ENCODE measurements at regions not wholly inside any gene's neighbourhood (a gene's known extent, or its start where the extent isn't known, plus 50 kb on each side); places are given as distances from the start of the nearest gene placed in this dataset.

DNA sequence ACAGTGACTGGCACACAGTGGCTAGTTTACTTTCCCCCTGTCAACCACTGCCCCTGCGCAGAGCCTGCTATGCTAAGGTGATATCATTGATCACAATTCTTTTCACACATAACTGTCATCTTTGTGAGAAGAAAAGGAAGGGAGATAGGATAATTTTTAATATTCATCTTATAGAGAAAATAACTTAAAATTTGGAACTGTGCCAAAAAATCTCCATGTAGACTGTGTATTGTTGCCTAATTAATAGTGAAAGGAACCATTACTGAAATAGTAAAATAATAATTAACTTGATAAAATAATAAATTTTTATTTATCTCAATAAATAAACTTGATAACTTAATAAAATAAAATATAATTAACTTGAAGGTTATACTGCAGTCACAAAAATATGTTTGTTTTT is 1069.4 kb downstream of the C4orf33 start:
- Histone ChIP-seq H3K79me2 (ENCODE audit: low read length) (no peaks in the 10 kb centered on the region), H3K4me2 (ENCODE audit: low read length) (no peak overlapping the region), H2AFZ (ENCODE audit: low read depth, low read length) (no peak overlapping the region), H3K27ac (ENCODE audit: low read length) (no peak overlapping the region), H3K27me3 (ENCODE audit: low read depth, low read length) (no peaks in the 10 kb centered on the region), H3K9ac (ENCODE audit: low read length) (no peak overlapping the region), H3K4me1 (ENCODE audit: low read length) (no peaks in the 10 kb centered on the region), H3K4me3 (ENCODE audit: low read length) (no peak overlapping the region), H3K36me3 (replicated peaks; ENCODE audit: low read depth, low read length) (no peaks in the 10 kb centered on the region), H3K9me3 (ENCODE audit: insufficient read depth, low read length) (no peaks in the 10 kb centered on the region), H4K20me1 (ENCODE audit: insufficient read depth, low read length) (no peaks in the 10 kb centered on the region)
- TF ChIP-seq EZH2phosphoT487 (IDR thresholded peaks at IDR 0.05; ENCODE audit: low read depth), result no peak
- TF ChIP-seq, protein P1, sequence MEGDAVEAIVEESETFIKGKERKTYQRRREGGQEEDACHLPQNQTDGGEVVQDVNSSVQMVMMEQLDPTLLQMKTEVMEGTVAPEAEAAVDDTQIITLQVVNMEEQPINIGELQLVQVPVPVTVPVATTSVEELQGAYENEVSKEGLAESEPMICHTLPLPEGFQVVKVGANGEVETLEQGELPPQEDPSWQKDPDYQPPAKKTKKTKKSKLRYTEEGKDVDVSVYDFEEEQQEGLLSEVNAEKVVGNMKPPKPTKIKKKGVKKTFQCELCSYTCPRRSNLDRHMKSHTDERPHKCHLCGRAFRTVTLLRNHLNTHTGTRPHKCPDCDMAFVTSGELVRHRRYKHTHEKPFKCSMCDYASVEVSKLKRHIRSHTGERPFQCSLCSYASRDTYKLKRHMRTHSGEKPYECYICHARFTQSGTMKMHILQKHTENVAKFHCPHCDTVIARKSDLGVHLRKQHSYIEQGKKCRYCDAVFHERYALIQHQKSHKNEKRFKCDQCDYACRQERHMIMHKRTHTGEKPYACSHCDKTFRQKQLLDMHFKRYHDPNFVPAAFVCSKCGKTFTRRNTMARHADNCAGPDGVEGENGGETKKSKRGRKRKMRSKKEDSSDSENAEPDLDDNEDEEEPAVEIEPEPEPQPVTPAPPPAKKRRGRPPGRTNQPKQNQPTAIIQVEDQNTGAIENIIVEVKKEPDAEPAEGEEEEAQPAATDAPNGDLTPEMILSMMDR (IDR thresholded peaks at IDR 0.05; ENCODE audit: low read depth, low read length), result no peak

DNA sequence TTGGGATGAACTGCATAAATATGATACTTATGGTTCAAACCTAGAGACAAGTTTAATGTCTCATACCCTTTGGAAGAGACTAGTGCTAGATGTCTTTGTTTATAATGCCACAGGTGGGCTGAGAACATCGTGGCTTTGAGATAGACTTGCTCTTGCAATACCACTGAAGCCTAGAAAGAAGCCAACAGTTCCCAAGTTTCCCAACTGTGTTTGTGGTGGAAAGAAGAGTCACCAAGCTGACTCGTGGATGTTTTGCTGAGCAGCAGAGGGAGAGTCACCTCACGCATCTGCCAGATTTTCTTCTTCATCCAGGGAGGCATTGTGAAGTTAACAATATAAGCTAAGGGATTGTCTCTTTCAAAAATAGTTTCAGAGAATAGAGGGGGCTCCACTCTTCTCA is 1076.2 kb downstream of the C4orf33 start:
- Histone ChIP-seq H3K27ac (ENCODE audit: low read length) (no peak overlapping the region), H3K27me3 (ENCODE audit: low read depth, low read length) (no peaks in the 10 kb centered on the region), H3K9ac (ENCODE audit: low read length) (no peak overlapping the region), H4K20me1 (ENCODE audit: insufficient read depth, low read length) (no peaks in the 10 kb centered on the region), H3K4me2 (ENCODE audit: low read length) (no peak overlapping the region), H3K79me2 (ENCODE audit: low read length) (no peaks in the 10 kb centered on the region), H3K9me3 (ENCODE audit: insufficient read depth, low read length) (no peaks in the 10 kb centered on the region), H3K36me3 (replicated peaks; ENCODE audit: low read depth, low read length) (no peaks in the 10 kb centered on the region), H3K4me1 (ENCODE audit: low read length) (no peaks in the 10 kb centered on the region), H2AFZ (ENCODE audit: low read depth, low read length) (peak overlapping the region; percentile 25; the same call in 1 of the 2 replicates), H3K4me3 (ENCODE audit: low read length) (no peak overlapping the region)
- TF ChIP-seq, protein P1 (IDR thresholded peaks at IDR 0.05; ENCODE audit: low read depth, low read length), result no peak
- TF ChIP-seq EZH2phosphoT487 (IDR thresholded peaks at IDR 0.05; ENCODE audit: low read depth), result no peak

DNA sequence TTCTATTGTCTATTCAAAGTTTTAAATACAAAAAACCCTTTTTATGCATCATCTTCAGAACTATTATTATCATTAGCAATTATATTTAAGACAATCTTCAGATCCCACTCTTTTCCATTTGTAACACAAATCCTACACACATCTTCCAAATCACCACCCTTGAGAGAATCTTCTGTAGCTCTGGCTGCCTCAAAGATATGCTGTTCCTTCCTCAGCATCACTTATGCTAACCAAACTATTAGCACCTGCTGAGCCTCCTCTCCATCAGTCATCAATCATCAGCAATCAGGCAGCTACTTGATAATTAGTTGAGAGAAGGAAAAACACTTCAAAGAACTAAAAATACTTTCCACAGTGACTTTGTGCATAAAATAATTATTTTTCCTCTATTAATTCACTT is 1082.2 kb downstream of the C4orf33 start:
- H3K79me2 ChIP-seq (ENCODE audit: low read length), result no peaks in the 10 kb centered on the region
- no peak overlapping the region for H3K4me3 ChIP-seq (ENCODE audit: low read length)
- no peaks in the 10 kb centered on the region for H3K36me3 ChIP-seq (replicated peaks; ENCODE audit: low read depth, low read length)
- no peaks in the 10 kb centered on the region for H4K20me1 ChIP-seq (ENCODE audit: insufficient read depth, low read length)
- H2AFZ ChIP-seq (ENCODE audit: low read depth, low read length), result no peak overlapping the region
- H3K27me3 ChIP-seq (ENCODE audit: low read depth, low read length), result no peaks in the 10 kb centered on the region
- TF ChIP-seq EZH2phosphoT487 (IDR thresholded peaks at IDR 0.05; ENCODE audit: low read depth), result no peak
- TF ChIP-seq, protein P1 (IDR thresholded peaks at IDR 0.05; ENCODE audit: low read depth, low read length), result no peak
- no peak overlapping the region for H3K27ac ChIP-seq (ENCODE audit: low read length)
- H3K9me3 ChIP-seq (ENCODE audit: insufficient read depth, low read length), result no peaks in the 10 kb centered on the region
- H3K9ac ChIP-seq (ENCODE audit: low read length), result no peak overlapping the region
- no peaks in the 10 kb centered on the region for H3K4me1 ChIP-seq (ENCODE audit: low read length)
- no peak overlapping the region for H3K4me2 ChIP-seq (ENCODE audit: low read length)

DNA sequence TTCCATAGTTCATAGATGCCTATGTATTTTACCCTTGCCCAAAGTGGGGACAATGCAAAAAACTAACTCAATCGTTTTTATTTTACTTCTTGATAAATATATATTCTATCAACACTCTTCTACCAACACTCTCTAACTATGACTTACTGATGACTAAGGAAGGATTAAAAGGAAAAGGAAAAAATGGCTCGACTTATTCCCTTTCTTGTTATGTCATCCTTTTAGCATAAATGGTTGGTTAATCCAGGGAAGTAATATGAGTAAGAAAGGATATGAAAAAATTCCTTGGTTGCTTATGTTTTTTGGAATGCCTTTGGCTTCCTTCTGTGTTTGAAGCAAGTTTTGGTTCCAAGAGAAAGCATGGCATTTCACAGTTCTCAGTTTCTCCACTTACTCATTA is 1087.1 kb downstream of the C4orf33 start:
- H3K9ac ChIP-seq (ENCODE audit: low read length), result no peak overlapping the region
- no peaks in the 10 kb centered on the region for H4K20me1 ChIP-seq (ENCODE audit: insufficient read depth, low read length)
- no peak overlapping the region for H3K27ac ChIP-seq (ENCODE audit: low read length)
- no peaks in the 10 kb centered on the region for H3K27me3 ChIP-seq (ENCODE audit: low read depth, low read length)
- no peaks in the 10 kb centered on the region for H3K79me2 ChIP-seq (ENCODE audit: low read length)
- no peaks in the 10 kb centered on the region for H3K4me1 ChIP-seq (ENCODE audit: low read length)
- H3K36me3 ChIP-seq (replicated peaks; ENCODE audit: low read depth, low read length), result no peaks in the 10 kb centered on the region
- no peak overlapping the region for H3K4me3 ChIP-seq (ENCODE audit: low read length)
- no peak overlapping the region for H2AFZ ChIP-seq (ENCODE audit: low read depth, low read length)
- no peaks in the 10 kb centered on the region for H3K9me3 ChIP-seq (ENCODE audit: insufficient read depth, low read length)
- no peak for TF ChIP-seq EZH2phosphoT487 (IDR thresholded peaks at IDR 0.05; ENCODE audit: low read depth)
- TF ChIP-seq, protein P1 (IDR thresholded peaks at IDR 0.05; ENCODE audit: low read depth, low read length), result no peak
- no peak overlapping the region for H3K4me2 ChIP-seq (ENCODE audit: low read length)

Measured in OCI-LY3 (cell line).